Neural crest cell (in vitro differentiated cells): ENCODE measurements at regions not wholly inside any gene's neighbourhood (a gene's known extent, or its start where the extent isn't known, plus 50 kb on each side); places are given as distances from the start of the nearest gene placed in this dataset.
"Not testable (repeated sequence)": the region's sequence is repeated elsewhere in the genome, so short reads cannot be mapped to it uniquely, and the experiment has no call there.

Source experiments
- DNase-seq: peaks from one replicate; pipeline ENCODE4 v3.0.0; 2021; ENCODE audit warnings: low read depth, mixed read lengths, low spot score
- H3K27ac Mint-ChIP-seq: one replicate; pipeline ENCODE4 v1.8.0; 2021; ENCODE audit warnings: mild to moderate bottlenecking, mixed read lengths; ENCODE audit not compliant: unreplicated experiment
- H3K27me3 Mint-ChIP-seq: 2 replicates; pipeline ENCODE4 v1.8.0; 2021; ENCODE audit warnings: low read depth, mild to moderate bottlenecking, mixed read lengths
- H3K36me3 Mint-ChIP-seq: 2 replicates; pipeline ENCODE4 v1.8.0; 2021; ENCODE audit warnings: low read depth, mild to moderate bottlenecking, mixed read lengths
- H3K4me1 Mint-ChIP-seq: 2 replicates; pipeline ENCODE4 v1.8.0; 2021; ENCODE audit warnings: mixed read lengths
- H3K4me3 Mint-ChIP-seq: one replicate; pipeline ENCODE4 v1.8.0; 2021; ENCODE audit warnings: mild to moderate bottlenecking, mixed read lengths
- H3K9me3 Mint-ChIP-seq: 2 replicates; pipeline ENCODE4 v1.8.0; 2021; ENCODE audit warnings: mixed read lengths
- CTCF ChIP-seq: fragments of 200-600 bp; sonication (generic); conservative IDR thresholded peaks from 2 replicates; pipeline ENCODE4 v1.5.0; 2021; ENCODE audit warnings: antibody characterized with exemption, mild to moderate bottlenecking

DNA sequence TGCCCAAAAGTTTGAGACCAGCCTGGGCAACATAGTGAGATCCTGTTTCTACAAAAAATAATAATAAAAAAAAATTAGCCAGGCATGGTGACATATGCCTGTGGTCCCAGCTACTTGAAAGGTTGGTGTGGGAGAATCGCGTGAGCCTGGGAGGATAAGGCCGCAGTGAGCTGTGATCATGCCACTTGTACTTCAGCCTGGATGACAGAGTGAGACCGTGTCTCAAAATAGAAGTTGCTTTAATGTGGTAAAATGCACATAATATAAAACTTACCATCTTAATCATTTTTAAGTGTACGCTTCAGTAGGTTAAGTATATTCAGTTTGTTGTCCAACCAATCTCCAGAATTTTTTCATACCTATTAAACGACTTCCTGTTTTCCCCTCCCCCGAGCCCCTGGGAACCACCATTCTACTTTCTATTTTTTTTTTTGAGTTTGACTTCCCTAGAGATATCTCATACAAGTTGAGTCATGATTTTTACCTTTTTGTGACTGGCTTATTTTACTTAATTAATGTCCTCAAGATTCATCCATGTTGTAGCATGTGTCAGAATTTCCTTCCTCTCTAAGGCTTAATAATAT lies 120.1 kb upstream of the POC5 start:
- no peak for TF ChIP-seq CTCF
- no peak for DNase-seq
- Mint-ChIP-seq H3K4me3 (no peak overlapping the region), H3K4me1 (no peaks in the 10 kb centered on the region), H3K36me3 (no peaks in the 10 kb centered on the region), H3K27me3 (no peaks in the 10 kb centered on the region), H3K27ac (no peak overlapping the region), H3K9me3 (peaks cover 15% of the 10 kb centered on the region)

GRCh38 chr5:75831561-75831960 lies 114.3 kb upstream of the POC5 start:
- peaks cover 7% of the 10 kb centered on the region for H3K27me3 Mint-ChIP-seq
- H3K4me1 Mint-ChIP-seq: no peaks in the 10 kb centered on the region
- peaks cover 4% of the 10 kb centered on the region for H3K9me3 Mint-ChIP-seq
- no peak overlapping the region for H3K27ac Mint-ChIP-seq
- no peak for TF ChIP-seq CTCF
- no peak for DNase-seq
- no peak overlapping the region for H3K4me3 Mint-ChIP-seq
- no peaks in the 10 kb centered on the region for H3K36me3 Mint-ChIP-seq

- H3K27me3 Mint-ChIP-seq: peaks cover 12% of the 10 kb centered on the region
- H3K4me3 Mint-ChIP-seq: no peak overlapping the region
- TF ChIP-seq CTCF: no peak
- H3K27ac Mint-ChIP-seq: no peak overlapping the region
- no peaks in the 10 kb centered on the region for H3K9me3 Mint-ChIP-seq
- no peaks in the 10 kb centered on the region for H3K36me3 Mint-ChIP-seq
- DNase-seq: no peak
- H3K4me1 Mint-ChIP-seq: no peaks in the 10 kb centered on the region
Measured at GRCh38 chr5:75828029-75828428, 110.8 kb upstream of the POC5 start.

GRCh38 chr5:75824323-75824722 lies 107.1 kb upstream of the POC5 start:
- no peak for DNase-seq
- Mint-ChIP-seq H3K4me3 (no peak overlapping the region), H3K27me3 (peaks cover 5% of the 10 kb centered on the region), H3K36me3 (no peaks in the 10 kb centered on the region), H3K4me1 (no peaks in the 10 kb centered on the region), H3K9me3 (peaks cover 5% of the 10 kb centered on the region), H3K27ac (no peak overlapping the region)
- TF ChIP-seq CTCF: no peak

DNA sequence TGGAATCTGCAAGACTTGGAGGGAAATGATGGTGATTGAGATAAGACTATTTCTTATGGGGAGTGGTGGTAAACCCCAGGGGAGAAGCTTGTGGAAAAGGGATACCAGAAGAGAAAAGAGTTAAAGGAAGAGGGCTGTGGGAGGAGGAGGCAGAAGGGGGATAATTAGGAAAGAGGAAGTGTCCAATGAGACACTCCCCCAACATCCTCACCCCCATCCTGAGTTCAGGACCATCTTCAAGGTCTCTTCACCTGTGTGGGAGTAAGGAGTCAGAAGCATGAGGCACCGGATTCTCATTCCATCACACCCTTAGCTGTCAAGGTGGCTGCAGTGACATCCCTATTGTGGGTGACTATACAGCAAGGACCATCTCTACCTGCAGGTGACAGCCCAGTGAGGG lies 106.6 kb upstream of the POC5 start:
- Mint-ChIP-seq H3K27me3 (peaks cover 5% of the 10 kb centered on the region), H3K4me1 (peaks cover 3% of the 10 kb centered on the region), H3K36me3 (no peaks in the 10 kb centered on the region), H3K4me3 (no peak overlapping the region), H3K9me3 (peaks cover 7% of the 10 kb centered on the region), H3K27ac (no peak overlapping the region)
- no peak for TF ChIP-seq CTCF
- no peak for DNase-seq

DNA sequence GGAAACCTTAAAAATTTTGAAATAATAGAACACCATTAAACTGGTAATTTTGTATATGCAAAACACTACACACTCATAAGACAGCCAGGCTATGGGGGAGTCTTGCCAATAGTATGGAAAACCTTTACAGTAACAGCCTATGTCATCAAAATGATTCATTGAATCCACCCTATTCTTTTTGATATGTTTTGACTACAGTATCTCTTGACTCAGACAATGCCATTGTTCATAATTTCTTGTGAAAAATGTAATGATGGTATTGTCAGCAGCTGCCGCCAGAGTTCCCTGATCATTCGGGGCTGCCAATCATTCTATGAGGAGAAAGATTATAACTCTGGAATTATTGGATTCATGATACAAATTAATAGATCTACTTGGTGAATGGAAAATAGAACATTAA lies 101.4 kb upstream of the POC5 start:
- H3K27ac Mint-ChIP-seq: no peak overlapping the region
- H3K9me3 Mint-ChIP-seq: peaks cover 12% of the 10 kb centered on the region
- peaks cover 4% of the 10 kb centered on the region for H3K4me1 Mint-ChIP-seq
- H3K27me3 Mint-ChIP-seq: peaks cover 2% of the 10 kb centered on the region
- no peak overlapping the region for H3K4me3 Mint-ChIP-seq
- TF ChIP-seq CTCF: no peak
- no peak for DNase-seq
- H3K36me3 Mint-ChIP-seq: no peaks in the 10 kb centered on the region

GRCh38 chr5:75799695-75800094 lies 82.5 kb upstream of the POC5 start:
- H3K36me3 Mint-ChIP-seq, DNase-seq, H3K27ac Mint-ChIP-seq, H3K4me3 Mint-ChIP-seq, H3K4me1 Mint-ChIP-seq: not testable (repeated sequence)
- Mint-ChIP-seq H3K9me3 (peaks cover 17% of the 10 kb centered on the region), H3K27me3 (peaks cover 17% of the 10 kb centered on the region)

GRCh38 chr5:75769338-75769737 lies 52.1 kb upstream of the POC5 start:
- H3K4me3 Mint-ChIP-seq, H3K4me1 Mint-ChIP-seq, H3K36me3 Mint-ChIP-seq, H3K27ac Mint-ChIP-seq, H3K27me3 Mint-ChIP-seq, DNase-seq: not testable (repeated sequence)
- peaks cover 15% of the 10 kb centered on the region for H3K9me3 Mint-ChIP-seq
